H9 (cell line): ENCODE measurements at regions not wholly inside any gene's neighbourhood (a gene's known extent, or its start where the extent isn't known, plus 50 kb on each side); places are given as distances from the start of the nearest gene placed in this dataset.

Source experiments
- DNase-seq: peaks from one replicate; pipeline ENCODE4 v3.0.0-alpha.2; 2017
- H2AFZ ChIP-seq: one replicate; pipeline ENCODE4 v1.6.1; 2013; ENCODE audit warnings: mild to moderate bottlenecking, low read length, control low read depth, moderate library complexity
- H2AK5ac ChIP-seq: 2 replicates; pipeline ENCODE4 v1.6.1; 2013; ENCODE audit warnings: low read length, control low read depth, mixed read lengths; ENCODE audit not compliant: insufficient read length
- H2BK120ac ChIP-seq: one replicate; pipeline ENCODE4 v1.6.1; 2013; ENCODE audit warnings: low read depth, mild to moderate bottlenecking, low read length, control low read depth, inconsistent platforms; ENCODE audit not compliant: poor library complexity, severe bottlenecking
- H2BK12ac ChIP-seq: 2 replicates; pipeline ENCODE4 v1.6.1; 2013; ENCODE audit warnings: low read length, control low read depth, mixed read lengths, low read depth; ENCODE audit not compliant: insufficient read length
- H2BK15ac ChIP-seq: 2 replicates; pipeline ENCODE4 v1.6.1; 2013; ENCODE audit warnings: low read depth, low read length, control low read depth
- H2BK20ac ChIP-seq: one replicate; pipeline ENCODE4 v1.6.1; 2013; ENCODE audit warnings: low read depth, mild to moderate bottlenecking, low read length, control low read depth, inconsistent platforms; ENCODE audit not compliant: poor library complexity, severe bottlenecking
- H2BK5ac ChIP-seq: 2 replicates; pipeline ENCODE4 v1.6.1; 2013; ENCODE audit warnings: low read length, control low read depth, mixed read lengths; ENCODE audit not compliant: insufficient read length
- H3K14ac ChIP-seq: 2 replicates; pipeline ENCODE4 v1.6.1; 2013; ENCODE audit warnings: low read length, control low read depth; ENCODE audit not compliant: insufficient read depth
- H3K18ac ChIP-seq: 2 replicates; pipeline ENCODE4 v1.6.1; 2013; ENCODE audit warnings: low read depth, mild to moderate bottlenecking, mixed read lengths, low read length, control low read depth; ENCODE audit not compliant: insufficient read length
- H3K23ac ChIP-seq: 2 replicates; pipeline ENCODE4 v1.6.1; 2013; ENCODE audit warnings: low read length, control low read depth, mixed read lengths, low read depth; ENCODE audit not compliant: insufficient read length
- H3K23me2 ChIP-seq: 2 replicates; pipeline ENCODE4 v1.6.1; 2013; ENCODE audit warnings: low read depth, mild to moderate bottlenecking, mixed read lengths, low read length, control low read depth; ENCODE audit not compliant: insufficient read length, poor library complexity, severe bottlenecking
- H3K27ac ChIP-seq: 2 replicates; pipeline ENCODE4 v1.5.1; 2013; ENCODE audit warnings: low read length, control low read depth, mixed read lengths, low read depth; ENCODE audit not compliant: insufficient read length
- H3K27me3 ChIP-seq: 2 replicates; pipeline ENCODE4 v1.6.1; 2013; ENCODE audit warnings: low read length, control low read depth, inconsistent platforms; ENCODE audit not compliant: insufficient read depth
- H3K4ac ChIP-seq: 2 replicates; pipeline ENCODE4 v1.6.1; 2013; ENCODE audit warnings: low read depth, mild to moderate bottlenecking, control low read depth, inconsistent platforms, low read length, moderate library complexity
- H3K4me1 ChIP-seq: 2 replicates; pipeline ENCODE4 v1.6.1; 2013; ENCODE audit warnings: low read length, control low read depth, inconsistent platforms; ENCODE audit not compliant: insufficient read depth
- H3K4me2 ChIP-seq: 2 replicates; pipeline ENCODE4 v1.6.1; 2013; ENCODE audit warnings: low read length, control low read depth, mixed read lengths; ENCODE audit not compliant: insufficient read length, insufficient read depth
- H3K56ac ChIP-seq: 2 replicates; pipeline ENCODE4 v1.6.1; 2013; ENCODE audit warnings: low read depth, mild to moderate bottlenecking, mixed read lengths, low read length, control low read depth; ENCODE audit not compliant: insufficient read length
- H3K79me1 ChIP-seq: 2 replicates; pipeline ENCODE4 v1.6.1; 2013; ENCODE audit warnings: low read depth, mild to moderate bottlenecking, moderate library complexity, low read length, control low read depth, inconsistent platforms; ENCODE audit not compliant: insufficient read depth, poor library complexity, severe bottlenecking
- H3K79me2 ChIP-seq: 2 replicates; pipeline ENCODE4 v1.6.1; 2013; ENCODE audit warnings: low read length, control low read depth, inconsistent platforms; ENCODE audit not compliant: insufficient read depth
- H3K9ac ChIP-seq: 2 replicates; pipeline ENCODE4 v1.6.1; 2013; ENCODE audit warnings: low read length, control low read depth, mixed read lengths; ENCODE audit not compliant: insufficient read length; ENCODE audit errors: extremely low read depth
- H3K9me3 ChIP-seq: one replicate; pipeline ENCODE4 v1.6.1; 2013; ENCODE audit warnings: low read depth, low read length, inconsistent platforms; ENCODE audit not compliant: control insufficient read depth
- H3T11ph ChIP-seq: one replicate; pipeline ENCODE4 v1.6.1; 2013; ENCODE audit warnings: mild to moderate bottlenecking, low read length, control low read depth, inconsistent platforms
- H4K20me1 ChIP-seq: one replicate; pipeline ENCODE4 v1.6.1; 2013; ENCODE audit not compliant: control insufficient read depth, insufficient read length, insufficient read depth
- H4K5ac ChIP-seq: 2 replicates; pipeline ENCODE4 v1.6.1; 2013; ENCODE audit warnings: low read depth, mild to moderate bottlenecking, mixed read lengths, low read length, control low read depth; ENCODE audit not compliant: insufficient read length
- H4K8ac ChIP-seq: replicated peaks from 2 replicates; pipeline ENCODE4 v1.6.1; 2013; ENCODE audit warnings: low read length, control low read depth, mixed read lengths, low read depth; ENCODE audit not compliant: insufficient read length
- H4K91ac ChIP-seq: 2 replicates; pipeline ENCODE4 v1.6.1; 2013; ENCODE audit warnings: low read depth, mild to moderate bottlenecking, moderate library complexity, mixed read lengths, low read length, control low read depth; ENCODE audit not compliant: insufficient read length
- H3K27ac Mint-ChIP-seq, 3 experiments: 2 replicates in 2 of 3; 3 replicates in 1 of 3; pipeline ENCODE4 v1.8.0; 2020 to 2021; ENCODE audit warnings: mixed read lengths in 3 of 3, mild to moderate bottlenecking in 1 of 3, moderate library complexity in 1 of 3
- H3K27me3 Mint-ChIP-seq: 2 replicates; pipeline ENCODE4 v1.8.0; 2021; ENCODE audit warnings: low read depth, mild to moderate bottlenecking, moderate library complexity, mixed read lengths
- H3K36me3 Mint-ChIP-seq, 3 experiments: 2 replicates in 2 of 3; 3 replicates in 1 of 3; pipeline ENCODE4 v1.8.0; 2020 to 2021; ENCODE audit warnings: low read depth in 3 of 3, mixed read lengths in 3 of 3; ENCODE audit not compliant: insufficient read depth in 1 of 3
- H3K4me1 Mint-ChIP-seq, 2 experiments: 2 replicates each; pipeline ENCODE4 v1.8.0; 2020; ENCODE audit warnings: mixed read lengths in 2 of 2
- H3K4me3 Mint-ChIP-seq, 2 experiments: 2 replicates in 1 of 2; 3 replicates in 1 of 2; pipeline ENCODE4 v1.8.0; 2020 to 2021; ENCODE audit warnings: mild to moderate bottlenecking in 2 of 2, mixed read lengths in 2 of 2, moderate library complexity in 1 of 2
- H3K9me3 Mint-ChIP-seq, 2 experiments: 2 replicates in 1 of 2; 3 replicates in 1 of 2; pipeline ENCODE4 v1.8.0; 2020; ENCODE audit warnings: mild to moderate bottlenecking in 2 of 2, mixed read lengths in 2 of 2, moderate library complexity in 1 of 2
- WGBS: extraction: QIAGEN DNeasy Blood & Tissue Kit; methylation state at CpG from one replicate; pipeline ENCODE4 v1.1.7; 2013; ENCODE audit warnings: missing lambda C conversion rate, low lambda C conversion rate, mixed read lengths; ENCODE audit not compliant: insufficient read length; ENCODE audit errors: extremely low coverage; 5-methylcytosine and 5-hydroxymethylcytosine counted together
- TF ChIP-seq, protein P1 (sequence below): fragments of 200-600 bp; sonication (generic); conservative IDR thresholded peaks from 3 replicates; pipeline ENCODE4 v1.8.0; 2021; ENCODE audit warnings: antibody characterized with exemption, mild to moderate bottlenecking

DNA sequence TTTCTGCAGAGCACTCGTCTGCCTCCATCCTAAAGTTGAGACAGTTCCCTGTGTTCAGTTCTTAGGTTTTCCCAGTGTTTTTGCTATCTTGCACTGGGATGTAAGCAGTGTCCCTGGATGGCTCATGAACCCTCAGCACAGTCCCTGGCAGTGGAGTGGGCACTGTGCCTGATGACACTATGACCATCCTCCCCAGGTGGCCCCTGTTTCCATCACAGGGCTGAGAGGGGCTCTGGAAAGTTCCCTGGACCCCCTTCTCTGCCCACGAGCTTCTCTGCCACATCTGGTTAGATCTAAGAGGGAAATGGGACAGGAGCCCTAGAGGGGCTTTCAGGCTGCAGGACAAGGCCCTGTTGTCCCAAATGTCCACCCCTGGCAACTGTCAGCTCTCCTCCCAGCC is 249.8 kb upstream of the SFSWAP start:
- H3K4me1 Mint-ChIP-seq, result peaks cover 0 to 4% of the 10 kb centered on the region in 2 experiments; a peak in 2 of 4 replicates
- no peak overlapping the region for H3K4ac ChIP-seq
- H3K23me2 ChIP-seq, result no peaks in the 10 kb centered on the region
- no peak overlapping the region for H2BK15ac ChIP-seq
- no peak overlapping the region for H2AFZ ChIP-seq
- WGBS, result no CpG with 5 or more reads among the region's 2 CpGs
- H2BK120ac ChIP-seq, result no peak overlapping the region
- no peak overlapping the region for H3K4me3 Mint-ChIP-seq
- H3K4me1 ChIP-seq, result no peaks in the 10 kb centered on the region
- no peak overlapping the region for H3T11ph ChIP-seq
- no peak overlapping the region for H3K14ac ChIP-seq
- H3K23ac ChIP-seq, result no peak overlapping the region
- H3K36me3 Mint-ChIP-seq, result no peaks in the 10 kb centered on the region
- H2BK12ac ChIP-seq, result no peak overlapping the region
- H2BK5ac ChIP-seq, result no peak overlapping the region
- peaks cover 12% of the 10 kb centered on the region for H3K27me3 Mint-ChIP-seq
- TF ChIP-seq, protein P1, sequence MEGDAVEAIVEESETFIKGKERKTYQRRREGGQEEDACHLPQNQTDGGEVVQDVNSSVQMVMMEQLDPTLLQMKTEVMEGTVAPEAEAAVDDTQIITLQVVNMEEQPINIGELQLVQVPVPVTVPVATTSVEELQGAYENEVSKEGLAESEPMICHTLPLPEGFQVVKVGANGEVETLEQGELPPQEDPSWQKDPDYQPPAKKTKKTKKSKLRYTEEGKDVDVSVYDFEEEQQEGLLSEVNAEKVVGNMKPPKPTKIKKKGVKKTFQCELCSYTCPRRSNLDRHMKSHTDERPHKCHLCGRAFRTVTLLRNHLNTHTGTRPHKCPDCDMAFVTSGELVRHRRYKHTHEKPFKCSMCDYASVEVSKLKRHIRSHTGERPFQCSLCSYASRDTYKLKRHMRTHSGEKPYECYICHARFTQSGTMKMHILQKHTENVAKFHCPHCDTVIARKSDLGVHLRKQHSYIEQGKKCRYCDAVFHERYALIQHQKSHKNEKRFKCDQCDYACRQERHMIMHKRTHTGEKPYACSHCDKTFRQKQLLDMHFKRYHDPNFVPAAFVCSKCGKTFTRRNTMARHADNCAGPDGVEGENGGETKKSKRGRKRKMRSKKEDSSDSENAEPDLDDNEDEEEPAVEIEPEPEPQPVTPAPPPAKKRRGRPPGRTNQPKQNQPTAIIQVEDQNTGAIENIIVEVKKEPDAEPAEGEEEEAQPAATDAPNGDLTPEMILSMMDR, result no peak
- no peak overlapping the region; a peak in 1 of 7 replicates for H3K27ac Mint-ChIP-seq
- no peak overlapping the region for H3K27ac ChIP-seq
- no peak overlapping the region for H3K4me2 ChIP-seq
- H3K79me1 ChIP-seq, result no peaks in the 10 kb centered on the region
- H4K91ac ChIP-seq, result no peak overlapping the region
- H3K79me2 ChIP-seq, result no peaks in the 10 kb centered on the region
- no peaks in the 10 kb centered on the region for H3K9me3 ChIP-seq
- no peak overlapping the region for H4K8ac ChIP-seq
- H4K5ac ChIP-seq, result no peak overlapping the region
- H2BK20ac ChIP-seq, result no peak overlapping the region
- no peaks in the 10 kb centered on the region for H3K27me3 ChIP-seq
- H3K56ac ChIP-seq, result no peak overlapping the region
- H2AK5ac ChIP-seq, result no peak overlapping the region
- no peak overlapping the region for H3K18ac ChIP-seq
- no peaks in the 10 kb centered on the region for H3K9me3 Mint-ChIP-seq
- H3K9ac ChIP-seq, result no peak overlapping the region
- H4K20me1 ChIP-seq, result no peaks in the 10 kb centered on the region
- DNase-seq, result peak; percentile 21
